GM13976 (cell line): ENCODE measurements at regions not wholly inside any gene's neighbourhood (a gene's known extent, or its start where the extent isn't known, plus 50 kb on each side); places are given as distances from the start of the nearest gene placed in this dataset.

Source experiments
- DNase-seq: peaks from one replicate; pipeline ENCODE4 v3.0.0; 2012; ENCODE audit warnings: low spot score
- in situ Hi-C: fragments of 300-500 bp; cut with MboI; formaldehyde crosslinking; loops from one replicate; pipeline ENCODE4 v1.12.0; 2022; ENCODE audit warnings: low sequenced_read_pairs, mixed read lengths, inconsistent platforms; ENCODE audit not compliant: unreplicated experiment
- TF ChIP-seq, protein P1 (sequence below): IDR thresholded peaks from 2 replicates; pipeline ENCODE4 v1.5.1; 2012; ENCODE audit warnings: borderline replicate concordance, mild to moderate bottlenecking; ENCODE audit not compliant: insufficient read depth; ENCODE audit errors: extremely low read depth, missing control alignments, control extremely low read depth

DNA sequence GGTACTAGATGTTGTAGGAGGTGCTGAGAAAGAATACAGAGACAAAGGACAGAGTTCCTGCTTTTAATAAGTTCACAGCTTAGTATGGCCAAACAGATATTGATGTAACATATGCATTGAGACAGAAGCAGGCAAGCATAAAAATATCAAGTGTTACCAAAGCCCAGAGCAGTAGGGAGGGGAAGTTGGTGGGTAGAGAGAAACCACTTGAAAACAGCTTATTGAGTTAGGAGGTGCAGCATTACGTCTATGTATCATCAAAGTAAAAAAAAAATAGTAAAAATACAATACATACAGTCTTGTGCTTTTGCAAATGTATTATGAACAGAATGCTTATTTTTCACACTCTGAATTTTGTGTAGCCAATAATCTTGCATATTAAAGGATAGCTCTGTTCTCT lies 441.8 kb upstream of the SGCD start:
- in situ Hi-C loops, result no loop called here
- TF ChIP-seq, protein P1, sequence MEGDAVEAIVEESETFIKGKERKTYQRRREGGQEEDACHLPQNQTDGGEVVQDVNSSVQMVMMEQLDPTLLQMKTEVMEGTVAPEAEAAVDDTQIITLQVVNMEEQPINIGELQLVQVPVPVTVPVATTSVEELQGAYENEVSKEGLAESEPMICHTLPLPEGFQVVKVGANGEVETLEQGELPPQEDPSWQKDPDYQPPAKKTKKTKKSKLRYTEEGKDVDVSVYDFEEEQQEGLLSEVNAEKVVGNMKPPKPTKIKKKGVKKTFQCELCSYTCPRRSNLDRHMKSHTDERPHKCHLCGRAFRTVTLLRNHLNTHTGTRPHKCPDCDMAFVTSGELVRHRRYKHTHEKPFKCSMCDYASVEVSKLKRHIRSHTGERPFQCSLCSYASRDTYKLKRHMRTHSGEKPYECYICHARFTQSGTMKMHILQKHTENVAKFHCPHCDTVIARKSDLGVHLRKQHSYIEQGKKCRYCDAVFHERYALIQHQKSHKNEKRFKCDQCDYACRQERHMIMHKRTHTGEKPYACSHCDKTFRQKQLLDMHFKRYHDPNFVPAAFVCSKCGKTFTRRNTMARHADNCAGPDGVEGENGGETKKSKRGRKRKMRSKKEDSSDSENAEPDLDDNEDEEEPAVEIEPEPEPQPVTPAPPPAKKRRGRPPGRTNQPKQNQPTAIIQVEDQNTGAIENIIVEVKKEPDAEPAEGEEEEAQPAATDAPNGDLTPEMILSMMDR, result no peak
- no peak for DNase-seq

- no peak for DNase-seq
Observed at GRCh38 chr5:155886311-155887031, 440.5 kb upstream of the SGCD start.

DNA sequence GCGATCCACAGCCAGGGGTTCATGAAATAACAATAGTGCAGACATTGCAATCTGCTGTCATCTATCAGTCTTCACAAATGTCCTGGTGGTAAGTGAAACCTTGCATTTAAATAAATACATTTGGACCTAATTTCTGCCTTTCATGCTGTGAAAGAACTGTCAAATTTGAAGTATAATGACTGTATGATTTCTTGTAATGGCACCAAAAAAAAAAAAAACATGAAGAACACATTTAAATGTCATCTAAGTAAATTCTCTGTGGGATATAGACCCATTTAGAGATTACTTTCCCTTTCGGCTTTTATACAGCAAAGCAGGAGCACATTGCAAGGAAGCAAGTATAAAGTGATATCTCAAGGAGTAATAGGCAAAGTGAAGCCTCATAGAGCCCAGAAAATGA lies 431.5 kb upstream of the SGCD start:
- no peak for DNase-seq
- in situ Hi-C loops, result no loop called here
- TF ChIP-seq, protein P1, result no peak

More at GRCh38 chr5:155886311-155887031, 440.5 kb upstream of the SGCD start:
- in situ Hi-C loops, result no loop called here
- TF ChIP-seq, protein P1, result no peak

GRCh38 chr5:155897761-155898160 lies 429.2 kb upstream of the SGCD start:
- in situ Hi-C loops, result no loop called here
- TF ChIP-seq, protein P1, result no peak
- DNase-seq, result no peak

DNA sequence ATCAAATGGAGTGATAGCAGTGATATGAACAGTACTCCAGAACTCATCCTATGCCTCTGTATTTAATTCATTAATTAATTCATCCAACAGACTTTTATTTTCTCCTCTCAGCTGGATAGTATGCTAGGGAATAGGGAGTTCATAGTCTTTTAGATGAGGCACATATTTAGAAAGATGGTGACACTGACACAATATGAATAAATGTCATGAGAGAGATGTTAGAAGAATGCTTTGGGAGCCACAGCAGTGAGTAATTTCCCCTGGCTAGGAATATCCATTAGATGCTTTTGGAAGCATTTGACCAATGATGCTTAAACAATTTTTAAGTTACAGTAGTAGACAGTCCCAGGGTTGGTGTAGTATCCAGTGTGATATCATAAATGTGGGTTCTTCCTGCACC lies 428.7 kb upstream of the SGCD start:
- DNase-seq, result no peak
- TF ChIP-seq, protein P1, result no peak
- in situ Hi-C loops, result no loop called here

DNA sequence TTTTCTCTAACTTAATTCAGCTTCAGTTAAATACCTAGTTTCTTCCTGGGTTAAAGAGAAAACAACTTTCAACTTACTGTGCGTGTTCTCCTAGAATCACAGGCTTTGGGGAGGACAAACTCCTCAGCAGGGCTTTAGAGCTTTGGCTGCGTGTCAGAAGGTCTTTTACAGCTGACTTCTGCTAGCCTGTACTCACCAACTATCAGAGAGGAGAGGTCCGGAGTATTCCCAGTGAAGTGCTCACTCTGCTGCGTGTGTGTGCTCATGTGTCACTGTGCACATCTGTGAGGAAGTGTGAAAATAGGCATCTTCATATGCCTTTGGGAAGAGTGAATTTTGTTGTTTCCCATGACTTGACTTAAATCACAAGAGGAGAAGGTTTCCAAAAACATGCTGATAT lies 423.2 kb upstream of the SGCD start:
- no peak for DNase-seq
- TF ChIP-seq, protein P1, result no peak
- in situ Hi-C loops, result no loop called here
